A549 (cell line): ENCODE measurements at regions not wholly inside any gene's neighbourhood (a gene's known extent, or its start where the extent isn't known, plus 50 kb on each side); places are given as distances from the start of the nearest gene placed in this dataset.

Experiments used
- ATAC-seq, 2 experiments: fragments of 200-7000 bp in 1 of 2; fragments of >200 bp in 1 of 2; cut with Nextera tagmentation in 1 of 2; cut with Tn5 transposase in 1 of 2; 3 replicates each; pipeline versions ENCODE4 v1.8.0 to v1.9.1; 2018 to 2020; ENCODE audit warnings: mild to moderate bottlenecking in 1 of 2, moderate library complexity in 1 of 2
- CTCF ChIA-PET: fragments of 300-600 bp; sonication (Branson Sonifier 250); formaldehyde crosslinking; extraction: SDS; loops from one replicate; lab custom pipeline; 2021; ENCODE audit warnings: antibody characterized with exemption, inconsistent platforms; lab: Yijun Ruan, JAX
- POLR2A ChIA-PET: fragments of 350-600 bp; formaldehyde crosslinking; extraction: SDS; loops from one replicate; lab custom pipeline; 2021; ENCODE audit warnings: antibody characterized with exemption, inconsistent platforms; lab: Yijun Ruan, JAX
- DNase-seq, 2 experiments: peaks; one replicate each; pipeline versions ENCODE4 v3.0.0 to v3.0.0-alpha.2; 2011 to 2016; ENCODE audit warnings: low read depth in 1 of 2, low spot score in 1 of 2
- FAIRE-seq: peaks from 2 replicates; lab custom pipeline; 2011; peaks lifted over from hg19 to GRCh38; lab: Jason Lieb, UNC
- H3K27ac ChIP-seq, 2 experiments: fragments of >200 bp; sonication (Bioruptor Twin); formaldehyde crosslinking; 3 replicates each; pipeline ENCODE4 v1.5.1; 2016 to 2017
- H3K4me1 ChIP-seq: fragments of >200 bp; sonication (Bioruptor Twin); formaldehyde crosslinking; 3 replicates; pipeline ENCODE4 v1.6.1; 2016
- H3K4me2 ChIP-seq: fragments of >200 bp; sonication (Bioruptor Twin); formaldehyde crosslinking; 3 replicates; pipeline ENCODE4 v1.6.1; 2016
- H3K4me3 ChIP-seq: fragments of >200 bp; sonication (Bioruptor Twin); formaldehyde crosslinking; 3 replicates; pipeline ENCODE4 v1.5.1; 2016
- H3K9me3 ChIP-seq: fragments of >200 bp; sonication (Bioruptor Twin); formaldehyde crosslinking; 3 replicates; pipeline ENCODE4 v1.6.1; 2016
- ATOH8 ChIP-seq: fragments of 250-450 bp; sonication (Bioruptor Pico); IDR thresholded peaks from 2 replicates; pipeline ENCODE4 v1.5.0; 2020; ENCODE audit warnings: low read depth, mild to moderate bottlenecking, moderate library complexity
- BCL3 ChIP-seq: fragments of >200 bp; sonication (Bioruptor Twin); formaldehyde crosslinking; IDR thresholded peaks from 3 replicates; pipeline ENCODE4 v1.6.1; 2016
- BHLHE40 ChIP-seq: IDR thresholded peaks from 2 replicates; pipeline ENCODE4 v1.6.1; 2012; ENCODE audit warnings: low read depth, low read length, inconsistent platforms
- CBX2 ChIP-seq: fragments of 200-600 bp; sonication (generic); IDR thresholded peaks from 2 replicates; pipeline ENCODE4 v1.6.1; 2016; ENCODE audit warnings: low read depth, mild to moderate bottlenecking, borderline replicate concordance
- CBX8 ChIP-seq: fragments of 200-600 bp; sonication (generic); IDR thresholded peaks from 2 replicates; pipeline ENCODE4 v1.6.1; 2016
- CEBPB ChIP-seq, 2 experiments: fragments of >200 bp in 1 of 2; sonication (Bioruptor Twin) in 1 of 2; formaldehyde crosslinking in 1 of 2; IDR thresholded peaks; 2 replicates each; pipeline ENCODE4 v1.6.1; 2012 to 2016
- CHD2 ChIP-seq: fragments of 150-350 bp; IDR thresholded peaks from 2 replicates; pipeline ENCODE4 v1.6.1; 2014; ENCODE audit warnings: low read length; ENCODE audit not compliant: partially characterized antibody
- CHD4 ChIP-seq: fragments of 200-600 bp; sonication (generic); IDR thresholded peaks from 2 replicates; pipeline ENCODE4 v1.6.1; 2016; ENCODE audit warnings: antibody characterized with exemption, mild to moderate bottlenecking, borderline replicate concordance
- E2F6 ChIP-seq: IDR thresholded peaks from 2 replicates; pipeline ENCODE4 v1.6.1; 2012; ENCODE audit warnings: low read depth, borderline replicate concordance
- EHF ChIP-seq: fragments of 250-450 bp; sonication (Bioruptor Pico); IDR thresholded peaks from 2 replicates; pipeline ENCODE4 v1.5.0; 2020; ENCODE audit warnings: mild to moderate bottlenecking
- ESRRA ChIP-seq: fragments of 150-350 bp; IDR thresholded peaks from 2 replicates; pipeline ENCODE4 v1.6.1; 2014; ENCODE audit warnings: mild to moderate bottlenecking, low read length, borderline replicate concordance
- FOXS1 ChIP-seq: fragments of 250-450 bp; sonication (Bioruptor Pico); IDR thresholded peaks from 2 replicates; pipeline ENCODE4 v1.5.0; 2020; ENCODE audit warnings: mild to moderate bottlenecking, moderate library complexity
- GATA3 ChIP-seq: IDR thresholded peaks from 2 replicates; pipeline ENCODE4 v1.6.1; 2012; ENCODE audit warnings: borderline replicate concordance
- HDAC2 ChIP-seq: fragments of 200-600 bp; sonication (generic); IDR thresholded peaks from 2 replicates; pipeline ENCODE4 v1.6.1; 2016
- HMGXB4 ChIP-seq: fragments of 250-450 bp; sonication (Bioruptor Pico); IDR thresholded peaks from 2 replicates; pipeline ENCODE4 v1.5.0; 2021; ENCODE audit warnings: mild to moderate bottlenecking, moderate library complexity, borderline replicate concordance
- HOXA7 ChIP-seq: fragments of 250-450 bp; sonication (Bioruptor Pico); IDR thresholded peaks from 2 replicates; pipeline ENCODE4 v1.5.0; 2020; ENCODE audit warnings: mild to moderate bottlenecking, moderate library complexity
- JUN ChIP-seq, 2 experiments: fragments of >200 bp; sonication (Bioruptor Twin); formaldehyde crosslinking; IDR thresholded peaks; 2 replicates in 1 of 2; 3 replicates in 1 of 2; pipeline ENCODE4 v1.6.1; 2016 to 2017
- MAZ ChIP-seq: fragments of 150-350 bp; IDR thresholded peaks from 2 replicates; pipeline ENCODE4 v1.6.1; 2014; ENCODE audit warnings: antibody characterized with exemption, low read depth, low read length, borderline replicate concordance
- NFE2L2 ChIP-seq: fragments of 150-350 bp; conservative IDR thresholded peaks from 2 replicates; pipeline ENCODE4 v1.6.1; 2014; ENCODE audit warnings: low read length
- NPAS2 ChIP-seq: fragments of 250-450 bp; sonication (Bioruptor Pico); IDR thresholded peaks from 2 replicates; pipeline ENCODE4 v1.8.0; 2022; ENCODE audit warnings: mild to moderate bottlenecking, moderate library complexity, borderline replicate concordance
- NR3C1 ChIP-seq: fragments of >200 bp; sonication (Bioruptor Twin); formaldehyde crosslinking; IDR thresholded peaks from 3 replicates; pipeline ENCODE4 v1.6.1; 2017
- PBX3 ChIP-seq: IDR thresholded peaks from 2 replicates; pipeline ENCODE4 v1.6.1; 2012
- POLR2A ChIP-seq: IDR thresholded peaks from 2 replicates; pipeline ENCODE4 v1.6.1; 2012; ENCODE audit warnings: mild to moderate bottlenecking, low read length
- RNF2 ChIP-seq: fragments of 200-600 bp; sonication (generic); IDR thresholded peaks from 2 replicates; pipeline ENCODE4 v1.6.1; 2016; ENCODE audit warnings: low read depth, mild to moderate bottlenecking, antibody characterized with exemption, moderate library complexity, borderline replicate concordance
- SMC3 ChIP-seq: fragments of >200 bp; sonication (Bioruptor Twin); formaldehyde crosslinking; IDR thresholded peaks from 3 replicates; pipeline ENCODE4 v1.6.1; 2018; ENCODE audit warnings: inconsistent platforms
- SREBF2 ChIP-seq: fragments of 450-650 bp; IDR thresholded peaks from 2 replicates; pipeline ENCODE4 v1.6.1; 2014; ENCODE audit warnings: mild to moderate bottlenecking, moderate library complexity
- ZC3H11A ChIP-seq: fragments of 450-650 bp; IDR thresholded peaks from 2 replicates; pipeline ENCODE4 v1.6.1; 2014; ENCODE audit warnings: antibody characterized with exemption, mild to moderate bottlenecking
- ZFP36 ChIP-seq: fragments of 450-650 bp; IDR thresholded peaks from 2 replicates; pipeline ENCODE4 v1.6.1; 2014; ENCODE audit warnings: borderline replicate concordance; ENCODE audit not compliant: partially characterized antibody
- ZNF302 ChIP-seq: fragments of 250-450 bp; sonication (Bioruptor Pico); IDR thresholded peaks from 2 replicates; pipeline ENCODE4 v1.9.0; 2021; ENCODE audit warnings: inconsistent platforms, mild to moderate bottlenecking, moderate library complexity
- WGBS: methylation state at CpG from one replicate; pipeline ENCODE4 v1.1.6; 2017; ENCODE audit errors: missing lambda C conversion rate; 5-methylcytosine and 5-hydroxymethylcytosine counted together

- Histone ChIP-seq H3K9me3 (no peaks in the 10 kb centered on the region), H3K27ac (no peak overlapping the region), H3K4me3 (no peak overlapping the region), H3K4me1 (no peaks in the 10 kb centered on the region), H3K4me2 (no peak overlapping the region)
- WGBS = 10% methylated on average over 2 of the region's 2 CpGs
- no peak for FAIRE-seq
- ATAC-seq = no peak
- POLR2A ChIA-PET = no interaction called here
- CTCF ChIA-PET = no interaction called here
- TF ChIP-seq CBX8 (no peak), HOXA7 (CRISPR knock-in tag) (no peak), EHF (CRISPR knock-in tag) (no peak), SREBF2 (no peak), CHD4 (no peak), JUN (IDR thresholded peaks at IDR 0.05) (no peak), NR3C1 (no peak), ATOH8 (CRISPR knock-in tag) (no peak), E2F6 (no peak), SMC3 (no peak), CBX2 (no peak), PBX3 (no peak), ZNF302 (CRISPR knock-in tag) (no peak), ZC3H11A (no peak), RNF2 (no peak), NFE2L2 (no peak)
- no peak for DNase-seq
Measured at GRCh38 chr6:141946502-141946901, 186.2 kb upstream of the GJE1 start.

GRCh38 chr6:141938664-141939063 is 194.1 kb upstream of the GJE1 start:
- no peak for FAIRE-seq
- H3K27ac ChIP-seq = no peak overlapping the region
- CTCF ChIA-PET = interaction anchor here (0.6 kb wide), 2 partner anchors 102 to 443 kb away, joined by 3 read pairs; no protein-coding TSS in a partner anchor
- TF ChIP-seq HDAC2 (no peak), POLR2A (no peak), ZFP36 (no peak), SREBF2 (no peak), CHD2 (no peak), BCL3 (no peak), HMGXB4 (no peak), BHLHE40 (no peak), NPAS2 (CRISPR knock-in tag) (no peak), GATA3 (no peak), ESRRA (no peak), PBX3 (no peak), FOXS1 (CRISPR knock-in tag) (no peak), CEBPB (IDR thresholded peaks at IDR 0.05) (no peak), MAZ (no peak)
- no peak for ATAC-seq
- DNase-seq = no peak
- no peaks in the 10 kb centered on the region for H3K9me3 ChIP-seq
- H3K4me2 ChIP-seq = no peak overlapping the region
- WGBS = 0% methylated on average over 1 of the region's 1 CpG
- H3K4me3 ChIP-seq = no peak overlapping the region
- H3K4me1 ChIP-seq = no peaks in the 10 kb centered on the region
- POLR2A ChIA-PET = no interaction called here
